GM18508 (cell line): ENCODE measurements at regions not wholly inside any gene's neighbourhood (a gene's known extent, or its start where the extent isn't known, plus 50 kb on each side); places are given as distances from the start of the nearest gene placed in this dataset.

Source experiments
- ATAC-seq: cut with Tn5 transposase; IDR thresholded peaks from one replicate; pipeline ENCODE4 v1.9.1; 2021; ENCODE audit warnings: moderate number of reproducible peaks; ENCODE audit not compliant: insufficient read depth, unreplicated experiment

GRCh38 chr1:193763266-193763665, 576.9 kb upstream of the B3GALT2 start:
- no peak for ATAC-seq

GRCh38 chr1:193762236-193762635, 575.8 kb upstream of the B3GALT2 start:
- no peak for ATAC-seq

- ATAC-seq: no peak
Observed at GRCh38 chr1:193755441-193755840, 569.0 kb upstream of the B3GALT2 start.

DNA sequence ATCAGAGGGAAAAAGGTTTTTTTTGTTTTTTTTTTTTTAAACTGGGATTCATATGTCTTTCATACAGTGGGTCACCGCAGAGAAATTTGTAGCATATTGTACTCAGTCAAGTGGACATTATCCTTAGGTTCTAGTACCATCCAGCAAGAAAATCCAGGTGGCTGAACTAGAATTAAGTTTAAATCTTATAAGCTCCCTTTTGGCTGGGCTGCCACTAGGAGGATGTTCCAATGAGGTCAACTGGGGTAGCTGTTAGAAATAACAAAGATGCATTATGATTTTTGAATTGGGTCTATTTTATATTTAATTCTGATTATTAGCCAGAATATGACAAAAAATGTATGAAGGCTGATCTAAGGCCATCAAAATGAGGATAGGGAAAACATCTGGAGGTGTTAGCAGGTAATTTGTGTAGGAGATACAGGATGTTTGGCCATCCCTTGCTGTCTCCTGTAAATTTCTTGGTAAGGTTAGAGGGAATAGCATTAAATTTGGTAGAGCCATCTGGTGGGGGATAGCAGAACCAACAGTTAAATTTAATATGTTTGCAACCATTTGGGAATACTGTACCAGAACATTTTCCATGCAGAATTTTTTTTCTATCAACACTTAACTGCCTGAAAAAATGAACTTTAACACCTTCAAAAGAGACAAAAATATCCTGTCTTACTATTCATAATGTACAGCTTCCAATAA, 568.5 kb upstream of the B3GALT2 start:
- ATAC-seq: no peak

DNA sequence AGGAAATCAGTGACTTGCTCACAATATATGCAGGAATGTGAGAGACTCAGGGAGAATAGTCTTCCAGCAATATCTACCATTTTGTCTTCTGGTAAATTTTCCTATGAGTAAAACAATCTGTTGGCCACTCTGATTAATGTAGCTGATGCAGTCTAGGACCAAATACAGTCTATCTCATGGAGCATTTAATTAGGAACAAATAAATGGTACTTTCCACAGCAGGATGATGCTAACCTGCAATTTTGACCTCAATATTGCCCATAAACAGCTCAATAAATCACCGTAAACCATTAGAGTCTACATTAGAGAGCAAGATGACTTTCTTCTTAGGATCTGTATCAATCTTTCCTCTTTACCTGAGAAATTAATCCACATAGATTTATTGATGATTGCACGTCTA, 567.7 kb upstream of the B3GALT2 start:
- no peak for ATAC-seq

- ATAC-seq: no peak
Observed at GRCh38 chr1:193753038-193753756, 566.8 kb upstream of the B3GALT2 start.

DNA sequence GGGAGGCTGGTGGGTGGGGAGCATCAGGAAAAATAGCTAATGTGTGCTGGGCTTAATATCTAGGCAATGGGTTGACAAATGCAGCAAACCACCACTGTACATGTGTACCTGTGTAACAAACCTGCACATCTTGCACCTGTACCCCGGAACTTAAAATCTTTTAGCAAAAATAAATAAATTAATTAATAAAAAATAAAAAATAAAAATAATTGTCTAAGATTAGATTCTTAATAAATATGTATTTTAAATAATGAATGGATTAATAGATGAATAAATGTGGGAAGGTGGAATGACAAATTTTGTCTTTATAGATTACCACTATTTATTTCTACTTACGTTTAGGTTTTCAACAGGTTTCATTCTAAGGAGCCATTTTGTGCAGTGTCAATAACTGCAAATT, 563.5 kb upstream of the B3GALT2 start:
- no peak for ATAC-seq

DNA sequence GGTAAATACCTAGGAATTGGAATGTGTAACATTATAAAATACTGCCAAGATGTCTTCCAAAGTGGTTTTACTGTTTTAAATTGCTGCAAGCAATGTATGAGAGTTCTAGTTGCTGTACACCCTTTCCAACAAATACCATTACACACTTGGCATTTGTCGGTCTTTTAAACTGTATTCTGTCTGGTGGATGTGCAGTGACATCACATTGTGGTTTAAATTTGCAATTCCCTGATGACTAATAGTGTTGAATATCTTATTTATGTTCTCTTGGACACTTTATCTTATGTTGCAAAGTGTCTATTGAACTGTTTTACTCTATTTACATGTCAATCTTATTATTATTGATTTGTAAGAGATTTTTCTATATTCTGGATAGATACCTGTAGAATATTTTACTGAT, 561.2 kb upstream of the B3GALT2 start:
- no peak for ATAC-seq

DNA sequence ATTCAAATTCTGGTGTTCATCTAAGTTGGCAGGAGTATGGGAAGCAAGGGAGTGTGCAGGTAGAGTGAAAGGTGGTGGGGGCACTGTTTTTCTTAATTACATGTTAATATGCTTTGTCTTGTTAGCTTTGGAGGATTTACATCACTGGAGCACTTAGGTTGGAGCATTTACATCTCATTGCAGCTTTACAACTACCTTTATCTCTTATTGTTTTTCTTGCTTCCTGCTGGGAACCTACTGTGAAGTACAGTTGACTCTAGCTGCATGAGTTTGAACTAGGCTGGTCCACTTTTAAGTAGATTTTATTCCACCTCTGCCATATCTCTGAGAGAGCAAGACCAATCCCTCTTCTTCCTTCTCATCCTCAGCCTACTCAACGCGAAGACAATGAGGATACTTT, 554.8 kb upstream of the B3GALT2 start:
- no peak for ATAC-seq

DNA sequence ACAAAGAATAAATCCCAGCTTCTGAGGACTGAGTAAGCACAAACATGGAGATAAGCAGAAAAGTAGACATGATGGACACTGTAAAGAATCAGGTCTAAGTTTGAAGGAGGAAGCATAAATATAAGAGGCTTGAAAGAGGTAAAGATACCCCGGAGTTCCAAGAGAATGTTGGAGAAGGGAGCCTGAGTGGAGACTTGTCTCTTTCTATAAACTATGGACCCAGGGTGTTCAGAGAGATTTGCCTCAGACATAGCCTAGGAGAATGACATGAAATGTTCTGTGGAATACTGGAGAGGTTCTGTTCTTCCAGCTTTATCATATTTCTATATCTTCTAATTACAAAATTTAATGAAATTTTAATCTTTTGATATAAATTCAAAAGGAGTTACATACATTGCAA, 554.3 kb upstream of the B3GALT2 start:
- ATAC-seq: no peak

- no peak for ATAC-seq
Observed at GRCh38 chr1:193736507-193736906, 550.1 kb upstream of the B3GALT2 start.

DNA sequence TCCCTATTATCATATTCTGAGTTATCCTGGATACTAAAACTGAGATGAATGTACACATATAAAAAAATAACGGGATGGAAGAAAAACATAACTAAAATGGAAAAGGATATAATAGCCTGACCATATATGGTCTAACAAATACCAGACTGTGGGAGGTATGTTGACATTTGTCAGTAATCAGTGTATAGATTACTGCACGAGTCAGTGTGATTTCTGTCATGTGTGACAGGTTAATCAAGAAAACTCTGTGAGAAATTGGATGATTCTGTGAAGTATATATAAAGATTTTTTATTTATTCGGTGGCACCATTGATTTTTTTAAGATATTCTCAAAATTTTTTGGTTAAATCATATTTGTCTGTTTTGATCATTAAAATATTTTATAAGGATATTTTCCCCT, 547.3 kb upstream of the B3GALT2 start:
- ATAC-seq: no peak

- ATAC-seq: no peak
Observed at GRCh38 chr1:193730017-193730416, 543.6 kb upstream of the B3GALT2 start.

GRCh38 chr1:193729429-193729828, 543.0 kb upstream of the B3GALT2 start:
- ATAC-seq: no peak

DNA sequence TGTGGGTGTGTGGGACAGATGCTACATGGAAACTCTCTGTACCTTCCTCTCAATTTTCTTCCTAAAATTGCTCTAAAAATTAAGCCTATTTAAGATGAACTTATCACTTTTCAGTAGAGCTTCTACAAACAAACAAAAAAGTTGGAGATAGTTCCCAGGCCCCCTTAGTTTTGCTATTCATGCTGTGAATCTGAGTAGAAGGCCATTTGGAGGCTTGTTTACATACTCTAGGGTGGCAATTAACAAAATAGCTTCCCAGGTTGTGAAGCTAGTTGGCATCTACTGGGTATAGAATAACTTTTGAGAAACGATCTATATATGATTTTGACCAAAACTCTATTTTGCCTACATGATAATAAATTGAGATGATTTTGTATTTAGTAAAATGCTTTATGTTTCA, 541.4 kb upstream of the B3GALT2 start:
- no peak for ATAC-seq

DNA sequence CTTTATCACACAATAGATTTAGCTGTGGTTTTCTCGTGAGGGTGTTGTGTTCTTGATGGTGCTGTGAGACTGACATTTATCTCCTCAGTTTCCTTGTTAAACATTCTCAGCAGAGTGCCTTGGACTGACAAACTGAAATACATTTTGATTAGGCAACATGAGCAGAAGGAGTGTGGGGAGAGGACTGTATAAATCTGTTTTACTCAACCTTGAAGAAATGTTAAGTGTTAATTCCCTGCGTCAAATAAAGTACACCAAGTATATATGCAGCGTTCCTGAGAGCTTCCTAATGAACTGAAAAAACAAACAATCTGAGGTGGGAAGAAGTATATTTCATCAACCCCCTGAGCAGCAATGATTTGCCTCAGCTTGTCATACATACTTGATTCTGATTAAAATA, 540.3 kb upstream of the B3GALT2 start:
- ATAC-seq: no peak

DNA sequence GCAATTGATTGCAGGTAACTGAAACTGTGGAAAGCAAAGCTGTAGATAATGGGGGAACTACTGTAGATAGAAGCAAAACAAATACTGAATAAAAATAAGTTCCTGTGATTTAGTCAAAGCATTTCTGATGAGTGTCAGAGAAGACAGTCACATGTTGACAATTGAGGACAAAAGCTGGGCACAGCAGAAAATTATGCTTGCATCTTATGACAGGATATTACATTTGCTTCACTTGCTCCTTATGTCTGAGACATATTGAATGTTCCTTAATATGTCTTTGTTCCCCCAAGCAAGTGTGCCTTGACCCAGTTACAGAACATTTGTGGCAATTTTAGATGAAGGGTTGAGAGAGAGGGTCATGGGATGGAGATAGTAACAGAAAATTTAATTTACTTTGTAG, 526.0 kb upstream of the B3GALT2 start:
- ATAC-seq: no peak

- ATAC-seq: no peak
Observed at GRCh38 chr1:193709607-193710006, 523.2 kb upstream of the B3GALT2 start.

GRCh38 chr1:193707271-193708021, 521.0 kb upstream of the B3GALT2 start:
- no peak for ATAC-seq

DNA sequence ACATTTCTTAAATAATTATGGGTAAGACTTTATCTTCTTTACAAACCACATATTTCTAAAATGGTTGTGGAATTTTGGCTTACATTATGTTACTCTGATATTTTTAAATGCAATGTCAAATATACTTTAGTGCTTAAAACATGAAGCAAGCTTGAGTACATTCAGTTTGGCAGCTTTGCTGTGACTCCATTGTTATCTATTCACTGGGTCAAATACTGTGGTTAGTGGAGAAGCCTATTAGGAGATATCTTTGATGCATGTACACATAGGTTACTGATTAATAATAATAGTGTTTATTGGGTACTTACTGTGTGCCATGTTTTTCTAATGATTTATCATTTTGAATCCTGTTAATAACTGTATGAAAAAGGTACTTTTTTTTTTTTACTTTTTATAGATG, 520.4 kb upstream of the B3GALT2 start:
- ATAC-seq: no peak

GRCh38 chr1:193705554-193705981, 519.2 kb upstream of the B3GALT2 start:
- no peak for ATAC-seq
